Astrocyte (in vitro differentiated cells and primary cell): ENCODE measurements at regions not wholly inside any gene's neighbourhood (a gene's known extent, or its start where the extent isn't known, plus 50 kb on each side); places are given as distances from the start of the nearest gene placed in this dataset.

Experiments used
- EZH2 ChIP-seq: IDR thresholded peaks from 2 replicates; pipeline ENCODE4 v1.6.1; 2012; ENCODE audit warnings: mild to moderate bottlenecking, low read length, inconsistent platforms; ENCODE audit not compliant: insufficient read depth
- TF ChIP-seq, protein P1 (sequence below): IDR thresholded peaks from 2 replicates; pipeline ENCODE4 v1.5.1; 2011; ENCODE audit warnings: low read depth, mild to moderate bottlenecking, inconsistent platforms, low read length, moderate library complexity; ENCODE audit not compliant: insufficient read depth

DNA sequence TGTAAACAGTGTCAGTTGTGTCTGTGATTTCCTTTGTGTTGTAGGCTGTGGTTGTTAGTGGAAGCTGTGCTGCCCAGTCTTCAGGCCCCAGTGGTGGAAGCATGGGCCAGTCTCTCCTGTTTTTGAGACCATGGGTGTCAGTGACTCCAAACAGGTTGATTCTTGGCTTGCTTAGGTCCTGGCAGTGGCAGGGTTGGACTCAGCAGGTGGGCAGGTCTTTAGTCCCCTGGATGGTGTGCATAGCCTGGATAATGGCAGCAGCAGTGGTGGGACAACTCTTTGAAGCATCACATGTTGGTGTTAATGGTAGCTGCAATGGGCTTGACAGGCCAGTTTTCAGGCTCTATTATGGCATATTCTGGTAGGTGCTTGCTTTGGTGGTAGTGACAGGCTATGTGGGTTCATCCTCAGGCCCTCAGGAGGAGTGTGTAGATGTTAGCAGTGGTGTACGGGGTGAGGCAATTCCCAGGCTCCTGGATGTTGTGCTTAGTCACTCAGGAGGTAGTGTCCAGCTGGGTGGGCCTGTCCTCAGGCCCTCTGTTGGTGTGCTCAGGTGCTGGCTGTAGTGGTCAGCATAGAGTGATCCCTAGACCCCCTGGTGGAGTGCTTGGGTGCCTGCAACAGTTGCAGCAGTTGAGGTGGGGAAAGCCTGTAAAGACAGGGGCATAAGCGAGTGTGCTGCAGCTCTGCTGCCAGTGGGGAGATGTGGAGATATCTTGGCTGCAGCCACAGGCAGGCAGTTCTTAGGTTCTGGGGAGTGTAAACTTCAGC is 596.7 kb downstream of the PDCD6IP start:
- TF ChIP-seq, protein P1, sequence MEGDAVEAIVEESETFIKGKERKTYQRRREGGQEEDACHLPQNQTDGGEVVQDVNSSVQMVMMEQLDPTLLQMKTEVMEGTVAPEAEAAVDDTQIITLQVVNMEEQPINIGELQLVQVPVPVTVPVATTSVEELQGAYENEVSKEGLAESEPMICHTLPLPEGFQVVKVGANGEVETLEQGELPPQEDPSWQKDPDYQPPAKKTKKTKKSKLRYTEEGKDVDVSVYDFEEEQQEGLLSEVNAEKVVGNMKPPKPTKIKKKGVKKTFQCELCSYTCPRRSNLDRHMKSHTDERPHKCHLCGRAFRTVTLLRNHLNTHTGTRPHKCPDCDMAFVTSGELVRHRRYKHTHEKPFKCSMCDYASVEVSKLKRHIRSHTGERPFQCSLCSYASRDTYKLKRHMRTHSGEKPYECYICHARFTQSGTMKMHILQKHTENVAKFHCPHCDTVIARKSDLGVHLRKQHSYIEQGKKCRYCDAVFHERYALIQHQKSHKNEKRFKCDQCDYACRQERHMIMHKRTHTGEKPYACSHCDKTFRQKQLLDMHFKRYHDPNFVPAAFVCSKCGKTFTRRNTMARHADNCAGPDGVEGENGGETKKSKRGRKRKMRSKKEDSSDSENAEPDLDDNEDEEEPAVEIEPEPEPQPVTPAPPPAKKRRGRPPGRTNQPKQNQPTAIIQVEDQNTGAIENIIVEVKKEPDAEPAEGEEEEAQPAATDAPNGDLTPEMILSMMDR: no peak
- no peak for TF ChIP-seq EZH2
